T-cell (primary cell): ENCODE measurements at regions not wholly inside any gene's neighbourhood (a gene's known extent, or its start where the extent isn't known, plus 50 kb on each side); places are given as distances from the start of the nearest gene placed in this dataset.

Experiments used
- ATAC-seq, 4 experiments: fragments of 200-7000 bp in 3 of 4; fragments of 150-1000 bp in 1 of 4; cut with Tn5 transposase; replicated peaks in 1 of 4; 1 replicate in 3 of 4; 2 replicates in 1 of 4; pipeline ENCODE4 v1.10.0; 2021; ENCODE audit warnings: moderate library complexity in 3 of 4, mild to moderate bottlenecking in 2 of 4, moderate number of reproducible peaks in 1 of 4
- CTCF ChIA-PET, 2 donors: fragments of 300-600 bp; sonication (Branson Sonifier 250); formaldehyde crosslinking; loops; one replicate each; lab custom pipeline; 2022; ENCODE audit warnings: antibody characterized with exemption in 2 of 2; lab: Charles Lee
- POLR2A ChIA-PET, 2 donors: fragments of 300-600 bp; sonication (Branson Sonifier 250); formaldehyde crosslinking; loops; one replicate each; lab custom pipeline; 2022; ENCODE audit warnings: antibody characterized with exemption in 2 of 2; lab: Charles Lee
- DNase-seq, 35 experiments: peaks; one replicate each; pipeline versions ENCODE4 v3.0.0 to v3.0.0-alpha.2; 2013 to 2023
- H3K27ac ChIP-seq: one replicate; pipeline ENCODE4 v1.5.1; 2013; ENCODE audit warnings: low read length
- H3K27me3 ChIP-seq, 2 experiments: replicated peaks in 1 of 2; 1 replicate in 1 of 2; 2 replicates in 1 of 2; pipeline versions ENCODE4 v1.6.1 to v1.7.0; 2013; ENCODE audit warnings: low read length in 1 of 2, mixed read lengths in 1 of 2; ENCODE audit not compliant: control insufficient read depth in 2 of 2, insufficient read depth in 2 of 2; ENCODE audit errors: extremely low read depth in 1 of 2
- H3K36me3 ChIP-seq, 2 donors: 1 replicate in 1 of 2; 2 replicates in 1 of 2; pipeline versions ENCODE4 v1.6.1 to v1.7.0; 2013; ENCODE audit warnings: low read length in 1 of 2; ENCODE audit not compliant: control insufficient read depth in 2 of 2, insufficient read depth in 1 of 2; ENCODE audit errors: extremely low read depth in 1 of 2
- H3K4me1 ChIP-seq, 2 experiments: 1 replicate in 1 of 2; 2 replicates in 1 of 2; pipeline versions ENCODE4 v1.6.1 to v1.7.0; 2013; ENCODE audit warnings: low read length in 2 of 2, mixed read lengths in 1 of 2; ENCODE audit not compliant: insufficient read depth in 2 of 2, control insufficient read depth in 1 of 2; ENCODE audit errors: extremely low read depth in 1 of 2
- H3K4me3 ChIP-seq, 2 donors: 1 replicate in 1 of 2; 2 replicates in 1 of 2; pipeline versions ENCODE4 v1.5.1 to v1.7.0; 2013; ENCODE audit warnings: mild to moderate bottlenecking in 2 of 2, low read length in 1 of 2, moderate library complexity in 1 of 2; ENCODE audit not compliant: control insufficient read depth in 1 of 2; ENCODE audit errors: extremely low read depth in 1 of 2
- H3K9me3 ChIP-seq: 2 replicates; pipeline ENCODE4 v1.7.0; 2013
- H3K27ac Mint-ChIP-seq, 2 donors: one replicate each; pipeline ENCODE4 v1.8.0; 2020 to 2021; ENCODE audit warnings: mild to moderate bottlenecking in 2 of 2, mixed read lengths in 2 of 2
- H3K27me3 Mint-ChIP-seq, 2 donors: one replicate each; pipeline ENCODE4 v1.8.0; 2021 to 2022; ENCODE audit warnings: mixed read lengths in 2 of 2
- H3K36me3 Mint-ChIP-seq: one replicate; pipeline ENCODE4 v1.8.0; 2021; ENCODE audit warnings: mixed read lengths
- H3K4me1 Mint-ChIP-seq, 3 donors: one replicate each; pipeline ENCODE4 v1.8.0; 2020 to 2022; ENCODE audit warnings: mixed read lengths in 3 of 3, mild to moderate bottlenecking in 1 of 3
- H3K4me3 Mint-ChIP-seq, 3 donors: one replicate each; pipeline ENCODE4 v1.8.0; 2020 to 2022; ENCODE audit warnings: mild to moderate bottlenecking in 3 of 3, mixed read lengths in 3 of 3, moderate library complexity in 3 of 3
- H3K9me3 Mint-ChIP-seq, 3 donors: one replicate each; pipeline ENCODE4 v1.8.0; 2020 to 2022; ENCODE audit warnings: mixed read lengths in 3 of 3
- WGBS: methylation state at CpG from one replicate; pipeline ENCODE4 v1.1.5; 2013; ENCODE audit warnings: missing lambda C conversion rate; ENCODE audit not compliant: insufficient coverage; 5-methylcytosine and 5-hydroxymethylcytosine counted together

DNA sequence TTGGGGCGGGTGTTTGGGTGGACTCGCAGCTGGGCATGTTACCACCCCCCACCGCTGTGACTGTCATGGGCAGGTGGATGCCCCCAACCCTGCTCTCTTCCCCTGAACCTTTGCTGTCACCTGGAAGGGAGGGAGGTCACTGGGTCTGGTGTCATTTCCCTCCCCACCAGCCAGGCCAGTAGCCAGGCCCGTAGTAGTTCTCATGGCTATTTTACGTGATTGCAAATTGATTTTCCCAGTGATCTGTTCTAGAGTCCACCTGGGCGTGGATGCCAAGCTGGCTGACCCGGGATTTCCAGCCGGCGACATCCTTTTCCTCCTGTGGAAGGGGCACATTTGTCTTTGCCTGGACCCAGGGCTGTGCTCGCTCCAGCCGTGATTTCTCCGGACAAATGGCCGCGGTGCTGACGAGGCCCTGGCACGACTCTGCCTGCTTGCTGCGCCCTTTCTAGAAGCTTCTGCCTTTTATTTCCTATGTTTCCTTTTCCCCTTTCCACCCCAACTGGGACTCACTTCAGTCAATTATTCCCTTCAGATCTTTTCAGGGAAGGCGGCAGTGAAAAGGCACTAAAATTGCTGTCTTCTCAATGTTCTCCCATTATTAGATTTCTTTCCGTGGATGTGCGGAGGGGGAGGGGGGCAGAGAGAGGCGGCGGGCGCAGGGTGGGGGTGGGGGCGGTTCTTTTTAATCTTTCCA lies 226.9 kb upstream of the CIBAR2 start:
- peaks cover 0 to 33% of the 10 kb centered on the region in 2 donors for H3K27me3 Mint-ChIP-seq
- no peak overlapping the region for H3K4me3 Mint-ChIP-seq
- Histone ChIP-seq H3K36me3 (no peaks in the 10 kb centered on the region), H3K27ac (no peak overlapping the region), H3K27me3 (peaks cover 0 to 53% of the 10 kb centered on the region in 2 experiments), H3K4me3 (no peak overlapping the region), H3K4me1 (peaks cover 0 to 18% of the 10 kb centered on the region in 2 experiments), H3K9me3 (no peaks in the 10 kb centered on the region)
- CTCF ChIA-PET = no interaction called here
- no peaks in the 10 kb centered on the region for H3K9me3 Mint-ChIP-seq
- H3K4me1 Mint-ChIP-seq = peaks cover 12 to 16% (median 14%) of the 10 kb centered on the region in 3 donors
- 92% methylated on average over 15 of the region's 24 CpGs for WGBS
- no peak overlapping the region for H3K27ac Mint-ChIP-seq
- no peak for DNase-seq
- POLR2A ChIA-PET = no interaction called here
- ATAC-seq = no peak
- no peaks in the 10 kb centered on the region for H3K36me3 Mint-ChIP-seq

DNA sequence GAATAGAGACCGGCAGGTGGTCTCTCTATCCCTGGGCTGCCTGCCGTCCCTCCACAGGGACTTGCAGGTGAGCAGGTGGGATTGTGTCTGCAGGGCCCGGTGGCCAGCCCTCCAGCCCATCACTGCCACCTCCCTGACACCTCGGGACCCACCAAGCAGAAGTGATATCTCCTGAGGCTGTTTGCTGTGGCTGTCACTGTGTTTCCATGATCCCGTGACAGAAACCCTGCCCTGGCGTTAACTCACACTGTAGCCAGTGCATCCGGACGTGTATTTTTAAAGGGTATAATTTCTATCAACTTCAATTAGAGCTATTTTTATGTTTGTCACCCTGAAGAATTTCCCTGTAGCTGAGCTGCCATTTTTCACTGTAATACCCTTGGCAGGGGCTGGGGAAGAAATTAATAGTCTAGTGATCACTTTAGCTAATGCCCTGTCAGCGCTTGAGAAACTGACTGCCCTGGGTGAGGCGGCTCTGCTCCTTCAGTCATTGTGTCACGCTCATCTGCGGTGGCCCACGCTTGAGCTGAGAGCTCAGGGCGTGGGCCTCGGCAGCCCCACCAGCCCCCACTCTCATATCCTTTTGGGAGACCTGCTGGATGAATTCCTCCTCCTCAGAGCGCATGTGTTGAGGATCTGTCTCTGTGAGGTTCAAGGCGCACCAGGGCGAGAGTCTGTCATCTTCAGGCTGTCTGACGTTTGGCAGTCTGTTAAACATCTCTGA lies 229.9 kb upstream of the CIBAR2 start:
- H3K4me1 ChIP-seq = no peaks in the 10 kb centered on the region
- ATAC-seq = no peak
- CTCF ChIA-PET = no interaction called here

DNA sequence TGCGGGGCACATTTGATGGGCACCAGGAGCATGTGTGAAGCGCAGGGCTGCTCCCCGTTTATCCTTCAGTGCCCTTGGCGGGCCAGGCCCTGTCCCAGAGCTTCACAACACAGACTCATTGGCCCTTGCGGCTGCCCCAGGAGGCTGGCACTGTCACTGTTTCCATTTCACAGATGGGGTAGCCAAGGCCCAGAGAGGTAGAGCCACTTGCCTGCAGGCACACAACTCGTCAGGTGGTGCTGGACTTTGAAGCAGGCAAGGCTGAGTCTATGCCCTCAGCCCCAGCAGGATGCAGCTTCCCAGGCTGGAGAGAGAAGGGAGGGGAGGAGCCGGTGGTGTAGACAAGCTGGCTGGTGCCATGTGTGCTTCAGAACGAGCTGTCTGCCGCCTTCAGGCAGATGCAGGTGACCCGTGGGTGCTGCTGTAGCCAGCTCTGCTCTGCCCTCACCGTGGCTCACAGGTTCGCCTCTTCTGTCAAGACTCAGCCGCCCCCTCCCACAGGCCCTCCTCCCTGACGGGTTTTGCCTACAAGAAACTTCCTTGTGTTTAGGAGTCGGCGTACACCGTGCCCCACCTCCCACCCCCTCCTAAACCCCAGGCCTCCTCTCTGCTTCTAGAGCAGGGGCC lies 232.3 kb upstream of the CIBAR2 start:
- CTCF ChIA-PET = no interaction called here
- ATAC-seq = no peak
- Histone ChIP-seq H3K36me3 (no peaks in the 10 kb centered on the region), H3K4me3 (no peak overlapping the region), H3K27ac (no peak overlapping the region), H3K4me1 (no peaks in the 10 kb centered on the region), H3K9me3 (no peaks in the 10 kb centered on the region), H3K27me3 (peaks cover 0 to 12% of the 10 kb centered on the region in 2 experiments)
- WGBS = 78% methylated on average over 13 of the region's 17 CpGs
- peaks cover 0 to 15% of the 10 kb centered on the region in 2 donors for H3K27me3 Mint-ChIP-seq
- H3K4me3 Mint-ChIP-seq = no peak overlapping the region
- POLR2A ChIA-PET = interaction anchor here in 1 of 2 donors (0.7 kb wide), 1 partner anchor 27 kb away, joined by 3 read pairs; no protein-coding TSS in a partner anchor
- no peaks in the 10 kb centered on the region for H3K36me3 Mint-ChIP-seq
- H3K4me1 Mint-ChIP-seq = no peaks in the 10 kb centered on the region
- no peaks in the 10 kb centered on the region for H3K9me3 Mint-ChIP-seq
- DNase-seq = no peak
- H3K27ac Mint-ChIP-seq = no peak overlapping the region

More for the DNA sequence above, 229.9 kb upstream of the CIBAR2 start:
- Mint-ChIP-seq H3K4me3 (no peak overlapping the region), H3K36me3 (no peaks in the 10 kb centered on the region), H3K9me3 (no peaks in the 10 kb centered on the region), H3K27ac (no peak overlapping the region), H3K27me3 (peaks cover 0 to 22% of the 10 kb centered on the region in 2 donors), H3K4me1 (no peaks in the 10 kb centered on the region)
- POLR2A ChIA-PET = no interaction called here
- DNase-seq = no peak
- no peaks in the 10 kb centered on the region for H3K9me3 ChIP-seq
- H3K4me3 ChIP-seq = no peak overlapping the region
- H3K27me3 ChIP-seq = peaks cover 0 to 24% of the 10 kb centered on the region in 2 experiments
- WGBS = 88% methylated on average over 10 of the region's 19 CpGs
- no peaks in the 10 kb centered on the region for H3K36me3 ChIP-seq
- no peak overlapping the region for H3K27ac ChIP-seq

DNA sequence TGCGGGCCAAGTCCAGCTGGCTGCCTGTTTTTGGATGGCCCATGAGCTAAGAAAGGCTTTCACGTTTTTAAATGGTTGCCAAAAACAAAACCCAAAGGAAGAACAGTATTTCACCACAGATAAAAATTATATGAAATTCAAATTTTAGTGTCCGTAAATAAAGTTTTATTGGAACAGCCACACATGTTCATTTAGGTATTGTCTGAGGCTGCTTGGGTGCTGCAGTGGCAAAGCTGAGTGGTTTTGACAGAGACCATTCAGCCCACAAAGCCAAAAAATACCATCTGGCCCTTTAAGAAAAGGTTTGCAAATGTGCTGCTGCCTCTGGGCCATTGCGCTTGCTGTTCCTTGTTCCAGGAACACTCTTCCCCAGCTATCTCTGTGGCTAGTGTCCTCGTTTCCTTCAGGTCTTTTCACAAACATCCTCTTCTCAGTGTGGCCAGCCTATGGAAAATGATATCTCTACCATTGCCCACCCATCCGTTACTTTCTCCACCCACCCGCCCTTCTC lies 232.9 kb upstream of the CIBAR2 start:
- Histone ChIP-seq H3K27me3 (peaks cover 0 to 12% of the 10 kb centered on the region in 2 experiments), H3K4me1 (no peaks in the 10 kb centered on the region), H3K9me3 (no peaks in the 10 kb centered on the region), H3K36me3 (no peaks in the 10 kb centered on the region), H3K27ac (no peak overlapping the region), H3K4me3 (no peak overlapping the region)
- Mint-ChIP-seq H3K27ac (no peak overlapping the region), H3K27me3 (peaks cover 0 to 11% of the 10 kb centered on the region in 2 donors), H3K4me1 (no peaks in the 10 kb centered on the region), H3K9me3 (no peaks in the 10 kb centered on the region), H3K36me3 (no peaks in the 10 kb centered on the region), H3K4me3 (no peak overlapping the region)
- ChIA-PET CTCF (no interaction called here), POLR2A (interaction anchor here in 1 of 2 donors (0.7 kb wide), 1 partner anchor 26 kb away, joined by 3 read pairs; no protein-coding TSS in a partner anchor)
- ATAC-seq (no peak), DNase-seq (no peak)
- WGBS = 44% methylated on average over 2 of the region's 7 CpGs

DNA sequence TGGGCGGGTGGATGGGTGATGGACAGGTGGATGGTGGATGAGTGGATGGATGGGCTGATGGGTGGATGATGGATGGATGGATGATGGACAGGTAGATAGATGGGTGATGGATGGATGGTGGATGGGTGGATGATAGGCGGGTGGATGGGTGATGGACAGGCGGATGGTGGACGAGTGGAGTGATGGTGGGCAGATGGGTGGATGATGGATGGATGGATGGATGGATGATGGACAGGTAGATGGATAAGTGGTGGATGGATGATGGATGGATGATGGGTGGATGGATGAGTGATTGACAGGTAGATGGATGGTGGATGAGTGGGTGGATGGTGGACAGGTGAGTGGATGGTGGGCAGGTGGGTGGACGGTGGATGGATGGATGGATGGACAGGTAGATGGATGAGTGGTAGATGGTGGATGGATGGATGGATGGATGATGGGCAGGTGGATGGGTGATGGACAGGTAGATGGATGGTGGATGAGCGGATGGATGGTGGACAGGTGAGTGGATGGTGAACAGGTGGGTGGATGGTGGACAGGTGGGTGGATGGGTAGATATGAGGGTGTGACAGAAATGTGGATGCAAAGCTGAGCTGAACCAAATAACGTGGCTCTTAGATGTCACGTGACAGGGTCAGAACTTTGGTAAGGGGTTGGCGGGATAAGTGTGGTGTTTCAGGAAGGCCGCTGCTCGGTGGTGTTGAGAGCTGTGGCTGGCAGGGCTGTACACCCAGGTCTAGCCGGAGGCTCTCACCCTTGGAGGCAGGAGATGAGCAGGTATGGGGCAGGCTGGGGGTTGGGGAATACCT lies 234.3 kb upstream of the CIBAR2 start:
- no peak overlapping the region for H3K27ac Mint-ChIP-seq

DNA sequence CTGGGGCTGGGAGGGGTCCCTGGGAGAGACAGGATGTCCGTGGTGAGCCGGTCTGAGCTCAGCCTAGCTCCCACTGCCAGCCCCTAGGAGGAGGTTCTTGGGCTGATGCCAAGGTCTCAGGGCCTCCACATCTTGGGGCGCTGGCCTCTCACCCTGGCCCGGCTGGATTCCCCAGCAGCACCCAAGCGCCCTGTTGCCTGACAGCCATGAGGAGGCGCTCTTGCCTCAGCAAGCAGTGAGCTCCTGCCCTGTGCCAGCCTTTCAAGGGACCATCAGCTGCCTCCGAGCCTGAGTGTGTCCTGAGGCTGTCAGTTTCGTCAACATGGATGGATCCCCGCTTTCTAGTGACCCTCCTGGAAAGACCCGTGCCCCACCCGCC lies 234.9 kb upstream of the CIBAR2 start:
- Histone ChIP-seq H3K27me3 (peaks cover 0 to 12% of the 10 kb centered on the region in 2 experiments), H3K27ac (no peak overlapping the region), H3K36me3 (no peaks in the 10 kb centered on the region), H3K4me1 (no peaks in the 10 kb centered on the region), H3K4me3 (no peak overlapping the region), H3K9me3 (no peaks in the 10 kb centered on the region)
- DNase-seq (no peak), ATAC-seq (no peak)
- Mint-ChIP-seq H3K36me3 (no peaks in the 10 kb centered on the region), H3K4me3 (no peak overlapping the region), H3K27ac (no peak overlapping the region), H3K27me3 (peaks cover 0 to 9% of the 10 kb centered on the region in 2 donors), H3K4me1 (no peaks in the 10 kb centered on the region), H3K9me3 (no peaks in the 10 kb centered on the region)
- ChIA-PET CTCF (no interaction called here), POLR2A (no interaction called here)
- WGBS = 38% methylated on average over 8 of the region's 11 CpGs

More for the DNA sequence above, 234.3 kb upstream of the CIBAR2 start:
- H3K9me3 Mint-ChIP-seq = no peaks in the 10 kb centered on the region
- ATAC-seq = no peak
- POLR2A ChIA-PET = no interaction called here
- Histone ChIP-seq H3K36me3 (no peaks in the 10 kb centered on the region), H3K27ac (no peak overlapping the region), H3K9me3 (no peaks in the 10 kb centered on the region), H3K4me1 (no peaks in the 10 kb centered on the region), H3K4me3 (no peak overlapping the region), H3K27me3 (peaks cover 0 to 12% of the 10 kb centered on the region in 2 experiments)
- no peak overlapping the region for H3K4me3 Mint-ChIP-seq
- no peak for DNase-seq
- no peaks in the 10 kb centered on the region for H3K36me3 Mint-ChIP-seq
- H3K27me3 Mint-ChIP-seq = peaks cover 0 to 11% of the 10 kb centered on the region in 2 donors
- 88% methylated on average over 12 of the region's 12 CpGs for WGBS
- H3K4me1 Mint-ChIP-seq = no peaks in the 10 kb centered on the region
- CTCF ChIA-PET = no interaction called here
